ENCODE measurements at regions not wholly inside any gene's neighbourhood (a gene's known extent, or its start where the extent isn't known, plus 50 kb on each side); places are given as distances from the start of the nearest gene placed in this dataset. TPM values are rescaled to one million over a fixed set of nuclear protein-coding genes. Genes with fewer than 3 reads are reported as not detected.
"Not testable (repeated sequence)": the region's sequence is repeated elsewhere in the genome, so short reads cannot be mapped to it uniquely, and the experiment has no call there.

- H3K4me1 ChIP-seq (ENCODE audit: insufficient read depth, low read length, poor library complexity, severe bottlenecking); H2AFZ ChIP-seq (ENCODE audit: low read length); H3K4me2 ChIP-seq (ENCODE audit: low read length); H3K27ac ChIP-seq (ENCODE audit: low read depth, low read length, poor library complexity, severe bottlenecking); H3K36me3 ChIP-seq (ENCODE audit: insufficient read depth, low read length); H3K9me3 ChIP-seq (ENCODE audit: low read length); H3K79me2 ChIP-seq (ENCODE audit: insufficient read depth, low read depth, low read length); BruUV-seq (replicated peaks); CTCF ChIA-PET (ENCODE audit: unreplicated experiment); POLR2A ChIA-PET; H4K20me1 ChIP-seq (ENCODE audit: insufficient read depth, low read length); intact Hi-C loops (cut with micrococcal nuclease; ENCODE audit: unreplicated experiment); DNase-seq (ENCODE audit: low spot score); H3K4me3 ChIP-seq (ENCODE audit: low read depth, low read length, poor library complexity, severe bottlenecking); H3K9me2 ChIP-seq (ENCODE audit: insufficient read depth, low read length): not testable (repeated sequence)
These were observed 836.0 kb downstream of the FOXD4L5 start for GRCh38 chr9:64449025-64449424.

DNA sequence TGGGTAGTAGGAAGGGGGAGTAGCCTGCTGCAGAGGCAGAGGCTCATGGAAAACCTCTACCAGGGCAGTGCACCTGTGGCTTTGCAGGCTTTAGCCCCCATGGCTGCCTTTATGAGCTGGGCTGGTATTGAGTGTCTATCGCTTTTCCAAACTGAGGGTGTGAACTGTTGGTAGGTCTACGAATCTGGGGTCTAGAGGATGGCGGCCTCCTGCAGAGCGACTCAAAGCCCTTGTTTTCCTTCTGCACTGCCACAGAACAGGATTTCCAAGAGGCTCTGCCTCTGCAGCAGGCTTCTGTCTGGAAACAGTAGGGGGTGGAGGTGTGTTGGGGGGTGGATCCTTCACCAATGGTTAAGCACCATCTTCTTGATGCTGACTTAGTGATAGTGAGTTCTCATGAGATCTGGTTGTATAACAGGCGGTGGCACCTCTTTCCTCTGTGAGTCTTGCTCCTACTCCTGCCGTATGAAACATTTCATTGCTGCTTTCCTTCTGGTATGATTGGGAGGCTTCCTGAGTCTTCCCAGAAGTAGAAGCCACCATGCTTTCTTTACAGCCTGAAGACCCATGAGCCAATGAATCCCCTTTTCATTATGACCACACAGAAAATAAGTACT lies 840.0 kb downstream of the FOXD4L5 start:
- H3K79me2 ChIP-seq (ENCODE audit: insufficient read depth, low read depth, low read length); H3K4me3 ChIP-seq (ENCODE audit: low read depth, low read length, poor library complexity, severe bottlenecking); H3K9me3 ChIP-seq (ENCODE audit: low read length); H2AFZ ChIP-seq (ENCODE audit: low read length); H3K4me2 ChIP-seq (ENCODE audit: low read length); H3K27ac ChIP-seq (ENCODE audit: low read depth, low read length, poor library complexity, severe bottlenecking); H3K9me2 ChIP-seq (ENCODE audit: insufficient read depth, low read length); POLR2A ChIA-PET; CTCF ChIA-PET (ENCODE audit: unreplicated experiment); intact Hi-C loops (cut with micrococcal nuclease; ENCODE audit: unreplicated experiment); H4K20me1 ChIP-seq (ENCODE audit: insufficient read depth, low read length); BruUV-seq (replicated peaks); H3K36me3 ChIP-seq (ENCODE audit: insufficient read depth, low read length); DNase-seq (ENCODE audit: low spot score); H3K4me1 ChIP-seq (ENCODE audit: insufficient read depth, low read length, poor library complexity, severe bottlenecking): not testable (repeated sequence)

GRCh38 chr9:64439747-64440146 lies 845.3 kb downstream of the FOXD4L5 start:
- intact Hi-C loops (cut with micrococcal nuclease; ENCODE audit: unreplicated experiment); H2AFZ ChIP-seq (ENCODE audit: low read length); POLR2A ChIA-PET; H3K4me3 ChIP-seq (ENCODE audit: low read depth, low read length, poor library complexity, severe bottlenecking); H3K27ac ChIP-seq (ENCODE audit: low read depth, low read length, poor library complexity, severe bottlenecking); H3K9me2 ChIP-seq (ENCODE audit: insufficient read depth, low read length); CTCF ChIA-PET (ENCODE audit: unreplicated experiment); H3K36me3 ChIP-seq (ENCODE audit: insufficient read depth, low read length); H3K79me2 ChIP-seq (ENCODE audit: insufficient read depth, low read depth, low read length); DNase-seq (ENCODE audit: low spot score); BruUV-seq (replicated peaks); H3K9me3 ChIP-seq (ENCODE audit: low read length); H4K20me1 ChIP-seq (ENCODE audit: insufficient read depth, low read length); H3K4me2 ChIP-seq (ENCODE audit: low read length); H3K4me1 ChIP-seq (ENCODE audit: insufficient read depth, low read length, poor library complexity, severe bottlenecking): not testable (repeated sequence)

Small RNA genes lying in the stretch of these regions (small RNA-seq; reads per million reads assigned to genes)
- gene AL773524.1: not detected

All from OCI-LY7 (cell line).